ENCODE measurements at regions not wholly inside any gene's neighbourhood (a gene's known extent, or its start where the extent isn't known, plus 50 kb on each side); places are given as distances from the start of the nearest gene placed in this dataset.
A peak's percentile ranks its signal among the peaks of the same experiment; 100 is the strongest.

DNA sequence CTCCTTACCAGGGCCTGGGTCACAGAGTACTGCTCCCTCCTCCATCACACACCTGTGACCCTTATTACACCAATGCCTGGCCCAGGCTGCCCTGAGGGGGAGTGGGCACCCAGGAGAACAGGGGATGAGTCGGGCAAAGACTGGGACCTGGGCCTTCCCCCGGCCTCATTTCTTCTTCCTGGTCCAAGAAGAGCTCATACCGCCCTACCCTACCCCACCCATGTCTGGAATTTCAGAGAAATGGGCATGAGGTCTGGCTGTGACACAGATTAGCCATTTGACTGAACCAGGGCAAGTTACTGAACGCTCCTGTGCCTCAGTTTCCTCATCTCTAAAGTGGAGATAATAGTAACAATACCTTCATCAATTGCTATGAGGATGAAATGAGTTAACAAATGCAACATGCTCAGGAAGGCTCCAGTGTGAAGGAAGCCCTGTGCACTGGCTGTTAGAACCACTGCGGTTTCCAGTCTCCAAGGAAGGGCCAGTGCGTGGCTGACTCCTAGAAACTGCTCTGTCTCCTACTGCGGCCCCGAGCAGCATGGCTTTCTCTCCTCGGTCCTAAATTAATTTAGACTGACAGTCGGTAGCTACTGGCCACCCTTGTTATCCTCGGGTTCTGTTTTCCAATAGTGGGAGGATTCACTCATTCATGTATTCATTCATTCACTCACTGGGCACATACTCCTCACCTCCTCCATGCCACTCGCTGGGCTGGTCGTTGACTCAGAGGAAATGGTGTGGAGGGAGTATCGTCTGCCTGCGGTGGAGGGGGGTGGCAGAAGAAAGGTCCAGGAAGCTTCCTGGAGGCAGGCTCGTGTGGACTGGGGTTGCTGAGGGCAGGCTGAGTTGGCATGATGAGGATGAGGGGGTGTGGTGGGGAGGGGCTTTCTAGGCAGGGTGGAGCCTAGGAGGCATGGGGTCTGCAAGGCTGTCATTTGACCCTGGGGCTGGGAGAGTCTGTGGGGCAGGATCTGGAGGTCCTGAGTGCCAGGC, 175.6 kb downstream of the GLI2 start:
- Mint-ChIP-seq H3K27me3 (ENCODE audit: low read depth) (no peaks in the 10 kb centered on the region), H3K36me3 (peaks cover 12% of the 10 kb centered on the region), H3K4me3 (no peak overlapping the region), H3K4me1 (peaks cover 46% of the 10 kb centered on the region), H3K27ac (no peak overlapping the region), H3K9me3 (no peaks in the 10 kb centered on the region)
- no peak for DNase-seq (ENCODE audit: low spot score in 2 of 2, unreplicated experiment in 2 of 2)
- TF ChIP-seq, protein P1, sequence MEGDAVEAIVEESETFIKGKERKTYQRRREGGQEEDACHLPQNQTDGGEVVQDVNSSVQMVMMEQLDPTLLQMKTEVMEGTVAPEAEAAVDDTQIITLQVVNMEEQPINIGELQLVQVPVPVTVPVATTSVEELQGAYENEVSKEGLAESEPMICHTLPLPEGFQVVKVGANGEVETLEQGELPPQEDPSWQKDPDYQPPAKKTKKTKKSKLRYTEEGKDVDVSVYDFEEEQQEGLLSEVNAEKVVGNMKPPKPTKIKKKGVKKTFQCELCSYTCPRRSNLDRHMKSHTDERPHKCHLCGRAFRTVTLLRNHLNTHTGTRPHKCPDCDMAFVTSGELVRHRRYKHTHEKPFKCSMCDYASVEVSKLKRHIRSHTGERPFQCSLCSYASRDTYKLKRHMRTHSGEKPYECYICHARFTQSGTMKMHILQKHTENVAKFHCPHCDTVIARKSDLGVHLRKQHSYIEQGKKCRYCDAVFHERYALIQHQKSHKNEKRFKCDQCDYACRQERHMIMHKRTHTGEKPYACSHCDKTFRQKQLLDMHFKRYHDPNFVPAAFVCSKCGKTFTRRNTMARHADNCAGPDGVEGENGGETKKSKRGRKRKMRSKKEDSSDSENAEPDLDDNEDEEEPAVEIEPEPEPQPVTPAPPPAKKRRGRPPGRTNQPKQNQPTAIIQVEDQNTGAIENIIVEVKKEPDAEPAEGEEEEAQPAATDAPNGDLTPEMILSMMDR (IDR thresholded peaks at IDR 0.05; ENCODE audit: unreplicated experiment): no peak

DNA sequence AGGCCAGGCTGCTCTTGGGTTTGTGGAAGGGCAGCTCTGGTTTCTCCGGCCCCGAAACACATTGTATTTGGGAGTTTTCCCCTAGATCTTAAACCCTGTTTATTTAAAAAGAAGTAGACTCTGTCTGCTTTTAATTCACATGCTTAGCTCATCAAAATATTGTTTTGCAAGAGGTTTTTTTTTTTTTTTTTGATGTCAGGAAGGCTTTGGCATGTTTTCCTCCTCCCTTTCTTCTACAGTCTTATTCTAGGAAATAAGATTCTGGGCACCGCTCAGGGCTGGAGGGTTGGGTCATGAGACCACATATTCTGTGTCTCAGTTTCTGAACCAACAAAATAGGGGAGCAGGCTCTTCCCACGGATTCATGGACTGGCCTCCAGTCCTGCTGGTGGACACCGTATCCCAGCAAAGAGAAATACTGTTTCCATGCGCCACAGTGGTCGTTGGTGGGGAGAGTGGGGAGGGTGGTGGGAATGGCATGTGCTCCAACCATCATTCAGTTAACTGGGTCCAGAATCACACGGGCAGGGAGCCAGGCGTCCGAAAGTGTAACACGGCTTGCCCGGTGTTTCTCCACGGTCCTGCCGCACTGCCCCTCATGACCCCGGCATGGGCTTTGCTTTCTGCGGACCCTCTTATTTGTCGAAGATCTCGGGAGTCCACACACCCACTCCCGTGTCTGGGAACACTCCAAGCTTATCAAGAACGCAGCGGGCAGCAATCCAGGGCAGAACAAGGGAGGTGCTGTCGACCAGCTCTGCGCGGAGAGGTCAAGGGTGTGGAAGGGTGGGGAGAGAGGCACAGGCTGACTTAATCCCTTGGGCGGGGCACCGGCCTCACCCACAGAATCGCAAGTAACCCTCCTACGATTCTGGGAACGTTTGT, 176.7 kb downstream of the GLI2 start:
- Mint-ChIP-seq H3K4me3 (no peak overlapping the region), H3K9me3 (no peaks in the 10 kb centered on the region), H3K4me1 (peaks cover 46% of the 10 kb centered on the region), H3K27ac (peak overlapping the region; percentile 59), H3K27me3 (ENCODE audit: low read depth) (no peaks in the 10 kb centered on the region), H3K36me3 (peaks cover 3% of the 10 kb centered on the region)
- DNase-seq (ENCODE audit: low spot score in 2 of 2, unreplicated experiment in 2 of 2): no peak
- TF ChIP-seq, protein P1 (IDR thresholded peaks at IDR 0.05; ENCODE audit: unreplicated experiment): no peak

DNA sequence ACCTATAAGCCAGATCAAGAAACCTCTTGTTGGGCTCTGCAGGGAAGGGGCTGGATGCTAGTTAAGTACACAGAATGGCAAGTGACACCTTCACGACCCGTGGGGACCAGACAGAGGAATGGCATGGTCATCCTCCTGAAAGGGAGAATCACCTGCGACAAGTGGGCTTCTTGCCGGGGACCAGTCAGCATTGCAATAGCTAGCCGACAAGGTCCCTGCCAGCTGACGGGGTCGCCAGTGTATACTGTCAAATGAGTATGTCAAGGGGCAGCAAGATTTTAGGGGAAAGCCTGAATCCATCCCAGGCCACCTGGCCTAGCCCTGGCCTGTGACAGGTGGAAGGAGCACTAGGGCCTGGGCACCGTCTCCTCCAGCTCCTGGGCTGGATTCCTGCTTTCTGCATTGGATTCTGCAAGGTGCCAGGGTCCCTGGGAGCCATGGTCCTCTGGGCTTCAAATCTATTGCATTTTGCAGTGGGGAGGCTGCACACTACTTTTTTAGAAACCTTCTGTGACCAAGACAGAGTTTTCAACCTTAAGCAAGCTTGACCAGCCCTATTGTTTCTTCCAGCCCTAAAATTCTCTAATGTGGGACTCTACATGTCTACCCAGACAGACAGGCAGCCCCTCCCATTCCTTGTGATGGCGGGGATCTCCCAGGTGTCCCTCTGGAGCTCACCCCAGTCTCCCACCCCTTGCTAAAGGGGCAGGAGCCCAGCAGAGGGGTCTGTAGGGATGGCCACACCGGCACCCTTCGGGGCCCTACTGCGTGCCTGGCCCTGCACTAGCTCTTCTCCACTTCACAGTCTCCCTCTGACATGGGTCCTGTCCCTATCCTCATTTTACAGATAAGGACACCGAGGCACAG, 178.5 kb downstream of the GLI2 start:
- TF ChIP-seq, protein P1 (IDR thresholded peaks at IDR 0.05; ENCODE audit: unreplicated experiment): no peak
- no peaks in the 10 kb centered on the region for H3K36me3 Mint-ChIP-seq
- no peaks in the 10 kb centered on the region for H3K9me3 Mint-ChIP-seq
- no peak for DNase-seq (ENCODE audit: low spot score in 2 of 2, unreplicated experiment in 2 of 2)
- peaks cover 46% of the 10 kb centered on the region for H3K4me1 Mint-ChIP-seq
- no peak overlapping the region for H3K4me3 Mint-ChIP-seq
- peak overlapping the region; percentile 56 for H3K27ac Mint-ChIP-seq
- no peaks in the 10 kb centered on the region for H3K27me3 Mint-ChIP-seq (ENCODE audit: low read depth)

DNA sequence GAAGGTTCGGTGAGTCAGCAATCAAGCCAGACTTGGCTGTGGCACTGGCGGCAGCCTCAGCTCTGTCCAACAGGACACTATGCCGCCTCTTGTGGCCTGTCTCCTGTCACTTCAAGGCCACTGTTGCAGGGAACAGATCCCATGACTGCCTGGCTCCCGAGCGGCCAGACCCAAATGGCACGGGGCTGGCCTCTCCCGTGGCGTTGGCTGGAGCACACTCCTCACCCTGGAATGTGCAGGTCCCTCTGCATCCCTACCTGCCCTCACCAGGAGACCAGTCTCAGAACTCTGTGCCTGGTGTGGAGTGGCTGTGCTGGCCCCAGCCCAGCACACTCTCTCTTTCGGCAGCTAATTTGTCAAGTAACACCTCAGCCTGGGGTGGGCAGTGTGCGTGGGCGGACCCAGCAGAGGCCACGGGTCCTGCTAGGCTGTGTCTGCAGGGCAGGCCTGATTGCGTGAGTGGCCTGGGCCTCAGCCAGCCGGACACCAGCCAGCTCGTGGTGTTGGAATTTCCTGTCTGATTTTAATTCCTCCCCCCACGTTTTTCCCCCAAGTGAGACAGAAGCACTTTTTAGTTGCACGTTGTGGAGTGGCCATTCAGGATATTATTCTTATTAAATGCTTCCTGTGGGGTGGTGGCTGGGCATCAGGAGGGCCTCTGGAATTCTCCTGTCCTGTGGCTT, 179.3 kb downstream of the GLI2 start:
- TF ChIP-seq, protein P1 (IDR thresholded peaks at IDR 0.05; ENCODE audit: unreplicated experiment): no peak
- H3K27ac Mint-ChIP-seq: peak overlapping the region; percentile 56
- peaks cover 49% of the 10 kb centered on the region for H3K4me1 Mint-ChIP-seq
- H3K36me3 Mint-ChIP-seq: no peaks in the 10 kb centered on the region
- H3K4me3 Mint-ChIP-seq: no peak overlapping the region
- H3K9me3 Mint-ChIP-seq: no peaks in the 10 kb centered on the region
- DNase-seq (ENCODE audit: low spot score in 2 of 2, unreplicated experiment in 2 of 2): no peak
- no peaks in the 10 kb centered on the region for H3K27me3 Mint-ChIP-seq (ENCODE audit: low read depth)
